Type B pancreatic cell (in vitro differentiated cells): ENCODE measurements at regions not wholly inside any gene's neighbourhood (a gene's known extent, or its start where the extent isn't known, plus 50 kb on each side); places are given as distances from the start of the nearest gene placed in this dataset.

ENCODE experiments used
- DNase-seq: peaks from one replicate; pipeline ENCODE4 v3.0.0; 2021; ENCODE audit warnings: mixed read lengths; ENCODE audit not compliant: unreplicated experiment; ENCODE audit errors: extremely low spot score
- H3K27ac Mint-ChIP-seq: 2 replicates; pipeline ENCODE4 v1.8.0; 2021; ENCODE audit warnings: mild to moderate bottlenecking, mixed read lengths
- H3K27me3 Mint-ChIP-seq: 2 replicates; pipeline ENCODE4 v1.8.0; 2021; ENCODE audit warnings: mixed read lengths
- H3K36me3 Mint-ChIP-seq: 2 replicates; pipeline ENCODE4 v1.8.0; 2021; ENCODE audit warnings: mixed read lengths
- H3K4me1 Mint-ChIP-seq: one replicate; pipeline ENCODE4 v1.8.0; 2021; ENCODE audit warnings: mixed read lengths; ENCODE audit not compliant: unreplicated experiment
- H3K4me3 Mint-ChIP-seq: 2 replicates; pipeline ENCODE4 v1.8.0; 2021; ENCODE audit warnings: mild to moderate bottlenecking, mixed read lengths
- H3K9me3 Mint-ChIP-seq: 2 replicates; pipeline ENCODE4 v1.8.0; 2021; ENCODE audit warnings: mixed read lengths
- TF ChIP-seq, protein P1 (sequence below): fragments of 200-600 bp; sonication (generic); conservative IDR thresholded peaks from 2 replicates; pipeline ENCODE4 v1.5.0; 2021; ENCODE audit warnings: antibody characterized with exemption, mild to moderate bottlenecking

DNA sequence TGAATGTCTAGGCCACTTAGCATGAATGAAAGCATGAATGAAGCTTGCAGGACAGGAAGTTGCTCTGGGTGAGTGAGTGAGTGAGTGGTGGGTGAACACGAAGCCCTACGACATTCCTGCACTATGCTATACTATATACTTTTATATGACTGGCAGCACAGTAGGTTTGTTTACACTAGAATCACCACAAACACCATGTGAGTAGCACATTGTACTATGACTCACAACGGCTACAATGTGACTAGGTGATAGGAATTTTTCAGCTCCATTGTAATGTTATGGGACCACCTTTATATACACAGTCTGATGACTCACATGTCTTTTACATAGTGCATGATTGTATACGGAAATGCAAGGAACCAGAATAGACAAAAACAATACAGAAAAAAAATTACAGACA is 1480.2 kb downstream of the AACS start:
- Mint-ChIP-seq H3K27ac (no peak overlapping the region), H3K4me1 (peaks cover 4% of the 10 kb centered on the region), H3K27me3 (peaks cover 9% of the 10 kb centered on the region), H3K36me3 (no peaks in the 10 kb centered on the region), H3K4me3 (no peak overlapping the region), H3K9me3 (peaks cover 8% of the 10 kb centered on the region)
- no peak for DNase-seq
- TF ChIP-seq, protein P1, sequence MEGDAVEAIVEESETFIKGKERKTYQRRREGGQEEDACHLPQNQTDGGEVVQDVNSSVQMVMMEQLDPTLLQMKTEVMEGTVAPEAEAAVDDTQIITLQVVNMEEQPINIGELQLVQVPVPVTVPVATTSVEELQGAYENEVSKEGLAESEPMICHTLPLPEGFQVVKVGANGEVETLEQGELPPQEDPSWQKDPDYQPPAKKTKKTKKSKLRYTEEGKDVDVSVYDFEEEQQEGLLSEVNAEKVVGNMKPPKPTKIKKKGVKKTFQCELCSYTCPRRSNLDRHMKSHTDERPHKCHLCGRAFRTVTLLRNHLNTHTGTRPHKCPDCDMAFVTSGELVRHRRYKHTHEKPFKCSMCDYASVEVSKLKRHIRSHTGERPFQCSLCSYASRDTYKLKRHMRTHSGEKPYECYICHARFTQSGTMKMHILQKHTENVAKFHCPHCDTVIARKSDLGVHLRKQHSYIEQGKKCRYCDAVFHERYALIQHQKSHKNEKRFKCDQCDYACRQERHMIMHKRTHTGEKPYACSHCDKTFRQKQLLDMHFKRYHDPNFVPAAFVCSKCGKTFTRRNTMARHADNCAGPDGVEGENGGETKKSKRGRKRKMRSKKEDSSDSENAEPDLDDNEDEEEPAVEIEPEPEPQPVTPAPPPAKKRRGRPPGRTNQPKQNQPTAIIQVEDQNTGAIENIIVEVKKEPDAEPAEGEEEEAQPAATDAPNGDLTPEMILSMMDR = no peak

DNA sequence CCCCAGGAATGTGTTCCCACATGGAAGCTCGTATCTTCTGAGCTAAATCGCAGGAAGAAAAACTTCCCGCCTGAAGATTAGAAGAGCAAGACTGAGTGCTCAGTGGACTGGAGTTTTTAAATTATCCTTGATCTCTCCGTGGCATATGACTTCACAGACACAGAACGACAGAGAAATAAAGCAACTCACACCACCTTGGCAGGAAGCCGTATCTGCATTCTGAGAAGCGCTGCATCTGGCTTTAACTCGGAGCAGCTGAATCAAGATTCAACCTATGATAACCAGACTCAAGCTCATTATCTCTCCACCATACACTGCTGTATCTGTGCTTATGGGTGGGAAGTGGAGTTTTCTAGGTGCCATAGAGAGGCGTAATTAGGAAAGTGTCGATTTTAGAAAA is 1482.7 kb downstream of the AACS start:
- TF ChIP-seq, protein P1 = no peak
- no peak for DNase-seq
- Mint-ChIP-seq H3K27me3 (peaks cover 9% of the 10 kb centered on the region), H3K27ac (no peak overlapping the region), H3K9me3 (peaks cover 8% of the 10 kb centered on the region), H3K36me3 (no peaks in the 10 kb centered on the region), H3K4me3 (no peak overlapping the region), H3K4me1 (peaks cover 5% of the 10 kb centered on the region)

DNA sequence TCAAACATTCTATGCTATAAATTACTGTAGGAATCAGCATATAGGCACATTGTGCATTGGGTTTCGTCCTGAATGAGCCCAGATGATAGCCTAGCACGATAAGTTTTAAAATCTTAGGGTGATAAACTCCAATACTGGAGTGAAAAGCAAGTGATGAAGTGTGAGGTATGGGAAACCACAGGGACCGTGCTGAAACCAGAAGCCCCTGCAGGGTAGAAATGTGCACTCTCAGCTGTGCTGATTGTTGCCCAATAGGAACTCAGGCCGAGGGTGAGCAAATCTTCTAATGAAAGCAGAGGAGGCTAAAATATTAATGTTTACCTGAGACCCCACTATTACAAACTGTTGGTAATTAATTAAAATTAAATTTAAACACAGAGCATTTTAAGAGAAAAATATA is 1486.6 kb downstream of the AACS start:
- TF ChIP-seq, protein P1 = no peak
- Mint-ChIP-seq H3K27me3 (peaks cover 15% of the 10 kb centered on the region), H3K9me3 (peaks cover 3% of the 10 kb centered on the region), H3K36me3 (no peaks in the 10 kb centered on the region), H3K4me3 (no peak overlapping the region), H3K27ac (no peak overlapping the region), H3K4me1 (peaks cover 5% of the 10 kb centered on the region)
- no peak for DNase-seq

DNA sequence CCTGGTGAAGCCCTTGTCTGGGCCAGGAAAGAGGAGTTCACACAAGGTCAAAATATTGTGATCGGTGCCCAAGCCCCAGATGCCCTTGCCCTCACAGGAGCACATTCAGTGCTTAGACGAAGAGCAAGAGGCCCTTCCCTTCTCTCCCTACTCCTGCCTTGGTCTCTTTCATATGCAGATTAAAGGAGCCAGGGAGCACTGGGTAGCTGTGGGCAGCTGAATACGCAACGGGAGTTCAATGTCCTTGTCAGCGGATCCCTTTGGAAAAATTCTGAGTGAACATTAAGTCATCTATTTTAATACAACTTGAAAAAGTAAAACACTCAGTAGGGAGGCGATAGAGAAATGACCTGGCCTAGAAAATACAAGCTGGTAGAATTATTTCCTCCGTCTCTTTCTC is 1489.4 kb downstream of the AACS start:
- Mint-ChIP-seq H3K36me3 (no peaks in the 10 kb centered on the region), H3K27me3 (peaks cover 9% of the 10 kb centered on the region), H3K9me3 (no peaks in the 10 kb centered on the region), H3K27ac (no peak overlapping the region), H3K4me1 (peaks cover 5% of the 10 kb centered on the region), H3K4me3 (no peak overlapping the region)
- TF ChIP-seq, protein P1 = no peak
- no peak for DNase-seq

DNA sequence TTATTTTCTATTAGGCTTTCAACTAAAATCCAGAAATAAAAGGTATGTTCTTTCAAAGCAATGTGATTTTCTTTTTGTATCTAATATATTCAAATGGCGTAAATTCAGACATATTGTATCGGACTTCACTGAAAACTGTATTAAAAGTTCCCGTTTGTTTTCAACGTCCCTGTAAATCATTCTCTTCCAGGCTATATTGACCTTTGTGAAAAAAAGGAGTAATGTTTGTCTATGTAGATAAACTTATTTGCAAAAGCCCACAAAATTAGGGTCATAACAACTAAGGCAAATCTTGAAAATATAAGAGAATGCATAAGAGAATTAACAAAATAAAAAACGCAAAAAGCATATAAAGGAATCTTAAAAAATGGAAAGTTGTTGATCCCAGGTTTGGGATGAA is 1492.4 kb downstream of the AACS start:
- TF ChIP-seq, protein P1 = no peak
- peaks cover 21% of the 10 kb centered on the region for H3K27me3 Mint-ChIP-seq
- H3K4me1 Mint-ChIP-seq = no peaks in the 10 kb centered on the region
- DNase-seq = no peak
- no peak overlapping the region for H3K27ac Mint-ChIP-seq
- no peaks in the 10 kb centered on the region for H3K36me3 Mint-ChIP-seq
- no peak overlapping the region for H3K4me3 Mint-ChIP-seq
- H3K9me3 Mint-ChIP-seq = no peaks in the 10 kb centered on the region

DNA sequence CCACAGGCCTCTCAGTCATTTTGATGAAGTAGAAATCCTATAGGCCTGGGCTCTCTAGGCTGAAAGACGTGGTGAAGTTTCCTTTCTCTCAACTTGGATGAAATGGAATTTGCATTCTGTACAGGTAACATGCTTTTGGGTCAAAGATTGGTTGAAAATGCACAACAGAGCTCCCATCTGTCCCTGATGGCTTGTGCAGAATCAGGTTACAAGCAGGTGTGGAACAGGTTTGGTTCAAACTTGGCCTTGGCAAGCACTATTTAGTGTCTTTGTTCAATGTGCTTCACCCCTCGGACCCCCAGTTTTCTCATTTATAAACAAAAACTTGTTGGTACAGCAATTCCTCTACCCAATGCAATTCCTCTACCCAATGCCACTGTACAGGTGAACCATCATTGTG is 1493.0 kb downstream of the AACS start:
- Mint-ChIP-seq H3K27ac (no peak overlapping the region), H3K4me1 (no peaks in the 10 kb centered on the region), H3K9me3 (no peaks in the 10 kb centered on the region), H3K36me3 (no peaks in the 10 kb centered on the region), H3K27me3 (peaks cover 21% of the 10 kb centered on the region), H3K4me3 (no peak overlapping the region)
- TF ChIP-seq, protein P1 = no peak
- no peak for DNase-seq
